HEK293 (cell line): ENCODE measurements at regions not wholly inside any gene's neighbourhood (a gene's known extent, or its start where the extent isn't known, plus 50 kb on each side); places are given as distances from the start of the nearest gene placed in this dataset.
"Not testable (repeated sequence)": the region's sequence is repeated elsewhere in the genome, so short reads cannot be mapped to it uniquely, and the experiment has no call there.

Experiments
- CTCF ChIA-PET: fragments of 350-600 bp; formaldehyde crosslinking; extraction: SDS; loops from one replicate; lab custom pipeline; 2021; ENCODE audit warnings: antibody characterized with exemption; lab: Yijun Ruan, JAX
- POLR2A ChIA-PET: fragments of 300-600 bp; formaldehyde crosslinking; extraction: SDS; loops from one replicate; lab custom pipeline; 2020; ENCODE audit warnings: antibody characterized with exemption, inconsistent platforms; lab: Yijun Ruan, JAX
- H3K27ac ChIP-seq: fragments of 200-500 bp; sonication (Bioruptor generic); 2 replicates; pipeline ENCODE4 v1.5.1; 2014; ENCODE audit warnings: low read depth, low read length, control low read depth, inconsistent platforms; ENCODE audit errors: extremely low read depth
- H3K36me3 ChIP-seq, 2 experiments: fragments of 200-500 bp in 1 of 2; sonication (Bioruptor generic) in 1 of 2; 1 replicate in 1 of 2; 2 replicates in 1 of 2; pipeline ENCODE4 v1.5.1; 2014 to 2017; ENCODE audit warnings: inconsistent platforms in 2 of 2, low read length in 2 of 2; ENCODE audit not compliant: control insufficient read depth in 2 of 2, insufficient read depth in 1 of 2
- H3K4me1 ChIP-seq: fragments of 200-500 bp; sonication (Bioruptor generic); 2 replicates; pipeline ENCODE4 v1.5.1; 2014; ENCODE audit warnings: mild to moderate bottlenecking, low read length, inconsistent platforms; ENCODE audit not compliant: control insufficient read depth, insufficient read depth
- H3K4me3 ChIP-seq: 2 replicates; pipeline ENCODE4 v1.5.1; 2011; ENCODE audit warnings: low read depth, mild to moderate bottlenecking, control low read depth, low read length, moderate library complexity
- H3K9me3 ChIP-seq: fragments of 200-500 bp; sonication (Bioruptor generic); 2 replicates; pipeline ENCODE4 v1.5.1; 2014; ENCODE audit warnings: low read depth, low read length, inconsistent platforms; ENCODE audit not compliant: control insufficient read depth, insufficient read depth
- BCL11B ChIP-seq: fragments of 450-650 bp; formaldehyde crosslinking; IDR thresholded peaks from 2 replicates; pipeline ENCODE4 v1.5.1; 2016; ENCODE audit warnings: low read depth, missing biosample characterization, missing genetic modification characterization
- HOXA7 ChIP-seq: sonication (generic); formaldehyde crosslinking; IDR thresholded peaks from 2 replicates; pipeline ENCODE4 v1.8.1; 2022; ENCODE audit warnings: missing genetic modification reagents, borderline replicate concordance
- PRDM1 ChIP-seq: fragments of 450-650 bp; formaldehyde crosslinking; IDR thresholded peaks from 2 replicates; pipeline ENCODE4; 2016; ENCODE audit warnings: missing biosample characterization, missing genetic modification characterization
- YY2 ChIP-seq: fragments of 450-650 bp; formaldehyde crosslinking; IDR thresholded peaks from 2 replicates; pipeline ENCODE4 v1.5.1; 2016; ENCODE audit warnings: missing biosample characterization, missing genetic modification characterization
- ZFP3 ChIP-seq: fragments of 450-650 bp; formaldehyde crosslinking; IDR thresholded peaks from 2 replicates; pipeline ENCODE4 v1.5.1; 2016; ENCODE audit warnings: low read depth, missing biosample characterization, missing genetic modification characterization
- ZNF112 ChIP-seq: fragments of 450-650 bp; formaldehyde crosslinking; IDR thresholded peaks from 2 replicates; pipeline ENCODE4 v1.5.0; 2017; ENCODE audit warnings: missing biosample characterization, missing genetic modification characterization
- ZNF16 ChIP-seq: fragments of 450-650 bp; formaldehyde crosslinking; IDR thresholded peaks from 2 replicates; pipeline ENCODE4 v1.5.1; 2016; ENCODE audit warnings: low read depth, missing biosample characterization, missing genetic modification characterization
- ZNF292 ChIP-seq: fragments of 450-650 bp; formaldehyde crosslinking; IDR thresholded peaks from 2 replicates; pipeline ENCODE4 v1.5.1; 2016; ENCODE audit warnings: low read depth, missing biosample characterization, missing genetic modification characterization, borderline replicate concordance
- ZNF571 ChIP-seq: fragments of 450-650 bp; formaldehyde crosslinking; IDR thresholded peaks from 2 replicates; pipeline ENCODE4 v1.5.0; 2017; ENCODE audit warnings: missing biosample characterization, missing genetic modification characterization
- ZNF600 ChIP-seq: fragments of 450-650 bp; formaldehyde crosslinking; IDR thresholded peaks from 2 replicates; pipeline ENCODE4 v1.5.1; 2016; ENCODE audit warnings: missing biosample characterization, missing genetic modification characterization
- ZNF623 ChIP-seq: fragments of 450-650 bp; formaldehyde crosslinking; IDR thresholded peaks from 2 replicates; pipeline ENCODE4 v1.5.1; 2016; ENCODE audit warnings: missing biosample characterization, missing genetic modification characterization
- ZNF670 ChIP-seq: fragments of 450-650 bp; formaldehyde crosslinking; IDR thresholded peaks from 2 replicates; pipeline ENCODE4 v1.5.1; 2016; ENCODE audit warnings: missing biosample characterization, missing genetic modification characterization, low read depth
- TF ChIP-seq, protein P1 (sequence below): fragments of 450-650 bp; formaldehyde crosslinking; conservative IDR thresholded peaks from 2 replicates; pipeline ENCODE4 v1.5.1; 2016; ENCODE audit warnings: low read depth, missing biosample characterization, missing genetic modification characterization
- TF ChIP-seq, protein P2 (sequence below): fragments of 450-650 bp; formaldehyde crosslinking; IDR thresholded peaks from 2 replicates; pipeline ENCODE4 v1.5.1; 2016; ENCODE audit warnings: missing biosample characterization, missing genetic modification characterization

DNA sequence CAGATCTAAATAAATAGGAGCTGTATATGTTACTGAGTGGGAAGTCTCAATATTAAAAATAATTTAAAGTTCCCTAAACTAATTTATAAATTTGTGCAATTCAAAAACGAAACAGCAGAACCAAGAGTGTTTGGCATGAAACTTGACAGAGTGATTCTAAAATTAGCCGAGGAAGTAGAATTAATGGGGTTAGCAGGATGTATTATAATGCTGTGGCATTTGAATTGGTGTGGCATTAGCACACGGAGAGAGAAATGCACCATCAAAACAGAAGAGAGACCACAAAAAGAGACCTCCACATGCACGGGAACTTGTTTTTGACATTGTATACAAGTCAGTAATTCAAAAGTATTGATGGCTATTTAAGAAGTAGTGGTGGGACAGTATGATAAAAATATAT, 366.0 kb upstream of the RGS6 start:
- Histone ChIP-seq H3K27ac (no peak overlapping the region), H3K4me3 (no peak overlapping the region), H3K36me3 (no peaks in the 10 kb centered on the region), H3K4me1 (no peaks in the 10 kb centered on the region), H3K9me3 (no peaks in the 10 kb centered on the region)
- ChIA-PET CTCF (no interaction called here), POLR2A (no interaction called here)
- TF ChIP-seq ZNF112 (tag by site-specific recombination) (no peak), YY2 (tag by site-specific recombination) (no peak), ZNF623 (tag by site-specific recombination) (no peak), ZNF571 (tag by site-specific recombination) (no peak), ZNF16 (no peak)
- TF ChIP-seq, protein P1, sequence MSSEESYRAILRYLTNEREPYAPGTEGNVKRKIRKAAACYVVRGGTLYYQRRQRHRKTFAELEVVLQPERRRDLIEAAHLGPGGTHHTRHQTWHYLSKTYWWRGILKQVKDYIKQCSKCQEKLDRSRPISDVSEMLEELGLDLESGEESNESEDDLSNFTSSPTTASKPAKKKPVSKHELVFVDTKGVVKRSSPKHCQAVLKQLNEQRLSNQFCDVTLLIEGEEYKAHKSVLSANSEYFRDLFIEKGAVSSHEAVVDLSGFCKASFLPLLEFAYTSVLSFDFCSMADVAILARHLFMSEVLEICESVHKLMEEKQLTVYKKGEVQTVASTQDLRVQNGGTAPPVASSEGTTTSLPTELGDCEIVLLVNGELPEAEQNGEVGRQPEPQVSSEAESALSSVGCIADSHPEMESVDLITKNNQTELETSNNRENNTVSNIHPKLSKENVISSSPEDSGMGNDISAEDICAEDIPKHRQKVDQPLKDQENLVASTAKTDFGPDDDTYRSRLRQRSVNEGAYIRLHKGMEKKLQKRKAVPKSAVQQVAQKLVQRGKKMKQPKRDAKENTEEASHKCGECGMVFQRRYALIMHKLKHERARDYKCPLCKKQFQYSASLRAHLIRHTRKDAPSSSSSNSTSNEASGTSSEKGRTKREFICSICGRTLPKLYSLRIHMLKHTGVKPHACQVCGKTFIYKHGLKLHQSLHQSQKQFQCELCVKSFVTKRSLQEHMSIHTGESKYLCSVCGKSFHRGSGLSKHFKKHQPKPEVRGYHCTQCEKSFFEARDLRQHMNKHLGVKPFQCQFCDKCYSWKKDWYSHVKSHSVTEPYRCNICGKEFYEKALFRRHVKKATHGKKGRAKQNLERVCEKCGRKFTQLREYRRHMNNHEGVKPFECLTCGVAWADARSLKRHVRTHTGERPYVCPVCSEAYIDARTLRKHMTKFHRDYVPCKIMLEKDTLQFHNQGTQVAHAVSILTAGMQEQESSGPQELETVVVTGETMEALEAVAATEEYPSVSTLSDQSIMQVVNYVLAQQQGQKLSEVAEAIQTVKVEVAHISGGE (tag by site-specific recombination) = no peak

DNA sequence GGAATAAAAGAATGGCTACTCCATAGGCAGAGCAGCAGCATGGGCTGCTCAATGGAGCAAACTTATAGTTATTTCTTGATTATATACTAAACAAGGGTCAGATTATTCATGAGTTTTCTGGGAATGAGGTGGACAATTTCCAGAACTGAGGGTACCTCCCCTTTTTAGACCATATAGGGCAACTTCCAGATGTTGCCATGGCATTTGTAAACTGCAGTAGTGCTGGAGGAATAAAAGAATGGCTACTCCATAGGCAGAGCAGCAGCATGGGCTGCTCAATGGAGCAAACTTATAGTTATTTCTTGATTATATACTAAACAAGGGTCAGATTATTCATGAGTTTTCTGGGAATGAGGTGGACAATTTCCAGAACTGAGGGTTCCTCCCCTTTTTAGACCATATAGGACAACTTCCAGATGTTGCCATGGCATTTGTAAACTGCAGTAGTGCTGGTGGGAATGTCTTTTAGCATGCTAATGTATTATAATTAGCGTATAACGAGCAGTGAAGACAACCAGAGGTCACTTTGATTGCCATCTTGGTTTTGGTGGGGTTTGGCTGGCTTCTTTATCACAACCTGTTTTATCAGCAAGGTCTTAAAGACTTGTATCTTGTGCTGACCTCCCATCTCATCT, 364.6 kb upstream of the RGS6 start:
- CTCF ChIA-PET, H3K27ac ChIP-seq, H3K9me3 ChIP-seq, H3K4me3 ChIP-seq, H3K36me3 ChIP-seq, H3K4me1 ChIP-seq, POLR2A ChIA-PET: not testable (repeated sequence)

DNA sequence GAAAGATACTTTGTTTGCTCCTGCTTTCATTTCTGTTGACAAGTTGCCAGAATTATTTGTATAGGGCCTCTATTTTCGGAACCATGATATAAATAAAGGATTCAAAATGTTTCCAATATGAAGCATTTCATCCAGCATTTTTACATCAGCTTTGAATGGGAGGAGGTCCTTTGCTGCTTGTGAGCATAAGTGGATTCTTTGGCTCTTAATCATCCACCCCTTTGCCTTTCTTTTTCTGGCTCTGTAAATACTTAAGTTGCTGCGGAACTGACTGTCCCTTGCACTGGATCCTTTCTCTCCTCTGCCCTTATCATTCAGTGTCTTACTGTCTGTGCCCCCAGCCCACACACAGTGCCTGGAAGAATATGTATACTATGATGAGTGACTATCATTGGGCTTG, 357.3 kb upstream of the RGS6 start:
- H3K27ac ChIP-seq = no peak overlapping the region
- peaks cover 12% of the 10 kb centered on the region for H3K4me1 ChIP-seq
- POLR2A ChIA-PET = no interaction called here
- H3K36me3 ChIP-seq = no peaks in the 10 kb centered on the region
- peak; percentile 52 for TF ChIP-seq PRDM1 (tag by site-specific recombination)
- TF ChIP-seq ZNF600 (tag by site-specific recombination) = 0 out of 2 replicates have a peak, but pooled peaks have one; percentile 38
- no peak for TF ChIP-seq BCL11B (tag by site-specific recombination)
- no peaks in the 10 kb centered on the region for H3K9me3 ChIP-seq
- CTCF ChIA-PET = interaction anchor here (0.6 kb wide), 1 partner anchor 29 kb away, joined by 4 read pairs; no protein-coding TSS in a partner anchor
- H3K4me3 ChIP-seq = no peak overlapping the region

DNA sequence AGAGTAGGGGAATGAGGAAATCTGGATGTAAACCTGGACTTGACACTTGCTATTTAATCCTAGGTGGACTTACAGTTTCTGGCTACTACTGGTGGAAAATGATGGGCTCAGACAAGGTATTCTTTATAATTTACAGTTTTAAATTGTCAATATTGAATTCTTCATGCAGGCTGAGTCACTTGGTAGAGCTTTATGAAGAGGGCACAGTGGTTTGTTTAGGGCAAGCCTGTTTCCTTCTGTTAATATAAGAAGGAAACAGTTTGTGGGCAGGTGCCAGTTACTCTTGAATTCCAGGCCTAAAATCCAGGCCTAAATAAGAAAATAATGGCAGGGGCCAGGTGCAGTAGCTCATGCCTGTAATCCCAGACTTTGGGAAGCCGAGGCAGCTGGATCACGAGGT, 355.8 kb upstream of the RGS6 start:
- TF ChIP-seq, protein P2, sequence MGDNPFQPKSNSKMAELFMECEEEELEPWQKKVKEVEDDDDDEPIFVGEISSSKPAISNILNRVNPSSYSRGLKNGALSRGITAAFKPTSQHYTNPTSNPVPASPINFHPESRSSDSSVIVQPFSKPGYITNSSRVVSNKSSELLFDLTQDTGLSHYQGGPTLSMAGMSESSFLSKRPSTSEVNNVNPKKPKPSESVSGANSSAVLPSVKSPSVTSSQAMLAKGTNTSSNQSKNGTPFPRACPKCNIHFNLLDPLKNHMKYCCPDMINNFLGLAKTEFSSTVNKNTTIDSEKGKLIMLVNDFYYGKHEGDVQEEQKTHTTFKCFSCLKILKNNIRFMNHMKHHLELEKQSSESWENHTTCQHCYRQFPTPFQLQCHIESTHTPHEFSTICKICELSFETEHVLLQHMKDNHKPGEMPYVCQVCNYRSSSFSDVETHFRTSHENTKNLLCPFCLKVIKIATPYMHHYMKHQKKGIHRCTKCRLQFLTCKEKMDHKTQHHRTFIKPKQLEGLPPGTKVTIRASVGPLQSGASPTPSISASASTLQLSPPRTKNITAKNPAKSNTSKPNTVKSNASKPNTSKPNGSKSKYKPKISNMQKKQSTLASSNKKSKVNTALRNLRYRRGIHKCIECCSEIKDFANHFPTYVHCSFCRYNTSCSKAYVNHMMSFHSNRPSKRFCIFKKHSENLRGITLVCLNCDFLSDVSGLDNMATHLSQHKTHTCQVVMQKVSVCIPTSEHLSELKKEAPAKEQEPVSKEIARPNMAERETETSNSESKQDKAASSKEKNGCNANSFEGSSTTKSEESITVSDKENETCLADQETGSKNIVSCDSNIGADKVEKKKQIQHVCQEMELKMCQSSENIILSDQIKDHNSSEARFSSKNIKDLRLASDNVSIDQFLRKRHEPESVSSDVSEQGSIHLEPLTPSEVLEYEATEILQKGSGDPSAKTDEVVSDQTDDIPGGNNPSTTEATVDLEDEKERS (tag by site-specific recombination) = no peak
- TF ChIP-seq ZFP3 (tag by site-specific recombination) (no peak), ZNF670 (tag by site-specific recombination) (no peak), ZNF292 (tag by site-specific recombination) (no peak), HOXA7 (CRISPR knock-in tag) (no peak)
- no peaks in the 10 kb centered on the region for H3K36me3 ChIP-seq
- H3K27ac ChIP-seq = no peak overlapping the region
- no peaks in the 10 kb centered on the region for H3K9me3 ChIP-seq
- no peak overlapping the region for H3K4me3 ChIP-seq
- ChIA-PET CTCF (no interaction called here), POLR2A (no interaction called here)
- peaks cover 13% of the 10 kb centered on the region for H3K4me1 ChIP-seq
